Keratinocyte (primary cell): ENCODE measurements at regions not wholly inside any gene's neighbourhood (a gene's known extent, or its start where the extent isn't known, plus 50 kb on each side); places are given as distances from the start of the nearest gene placed in this dataset.

Experiments used
- DNase-seq: peaks from one replicate; pipeline ENCODE4 v3.0.0-alpha.2; 2011; ENCODE audit warnings: low read depth, missing footprints, low spot score
- FAIRE-seq: peaks from 2 replicates; lab custom pipeline; 2011; peaks lifted over from hg19 to GRCh38; lab: Jason Lieb, UNC
- H2AFZ ChIP-seq: 2 replicates; pipeline ENCODE4 v1.6.0; 2012; ENCODE audit warnings: low read length, control low read depth, inconsistent platforms; ENCODE audit not compliant: control insufficient read depth
- H3K27ac ChIP-seq: 2 replicates; pipeline ENCODE4 v1.5.1; 2011; ENCODE audit warnings: low read length; ENCODE audit not compliant: control insufficient read depth, insufficient read depth
- H3K27me3 ChIP-seq: 3 replicates; pipeline ENCODE4 v1.6.0; 2011; ENCODE audit warnings: low read length; ENCODE audit not compliant: control insufficient read depth, insufficient read depth; ENCODE audit errors: extremely low read depth
- H3K36me3 ChIP-seq, 2 experiments: 2 replicates in 1 of 2; 3 replicates in 1 of 2; pipeline ENCODE4 v1.5.1; 2011; ENCODE audit warnings: low read length in 2 of 2, mild to moderate bottlenecking in 1 of 2; ENCODE audit not compliant: control insufficient read depth in 2 of 2, insufficient read depth in 2 of 2; ENCODE audit errors: extremely low read depth in 1 of 2
- H3K4me1 ChIP-seq: 3 replicates; pipeline ENCODE4 v1.5.1; 2011; ENCODE audit warnings: low read length; ENCODE audit not compliant: control insufficient read depth, insufficient read depth; ENCODE audit errors: extremely low read depth
- H3K4me2 ChIP-seq: 3 replicates; pipeline ENCODE4 v1.6.0; 2011; ENCODE audit warnings: low read depth, low read length; ENCODE audit not compliant: control insufficient read depth, insufficient read depth; ENCODE audit errors: extremely low read depth
- H3K4me3 ChIP-seq, 3 experiments: fragments of 200-600 bp in 1 of 3; sonication (generic) in 1 of 3; 2 replicates in 2 of 3; 3 replicates in 1 of 3; pipeline ENCODE4 v1.5.1; 2011 to 2016; ENCODE audit warnings: low read length in 3 of 3, mild to moderate bottlenecking in 3 of 3, control low read depth in 2 of 3, inconsistent platforms in 1 of 3, low read depth in 1 of 3, mixed read lengths in 1 of 3, mixed run types in 1 of 3, moderate library complexity in 1 of 3; ENCODE audit not compliant: control insufficient read depth in 2 of 3, insufficient read depth in 2 of 3; ENCODE audit errors: extremely low read depth in 1 of 3
- H3K79me2 ChIP-seq: 2 replicates; pipeline ENCODE4 v1.6.0; 2012; ENCODE audit warnings: low read length; ENCODE audit not compliant: control insufficient read depth, insufficient read depth
- H3K9ac ChIP-seq: 3 replicates; pipeline ENCODE4 v1.6.0; 2011; ENCODE audit warnings: low read length; ENCODE audit not compliant: control insufficient read depth, insufficient read depth; ENCODE audit errors: extremely low read depth
- H3K9me1 ChIP-seq: 3 replicates; pipeline ENCODE4 v1.6.0; 2011; ENCODE audit warnings: low read length; ENCODE audit not compliant: control insufficient read depth, insufficient read depth; ENCODE audit errors: extremely low read depth
- H3K9me3 ChIP-seq: 2 replicates; pipeline ENCODE4 v1.5.1; 2012; ENCODE audit warnings: low read depth, low read length; ENCODE audit not compliant: control insufficient read depth
- H4K20me1 ChIP-seq: 3 replicates; pipeline ENCODE4 v1.6.0; 2011; ENCODE audit warnings: low read length; ENCODE audit not compliant: control insufficient read depth, insufficient read depth; ENCODE audit errors: extremely low read depth
- EZH2 ChIP-seq: IDR thresholded peaks from one replicate; pipeline ENCODE4 v1.6.1; 2012; ENCODE audit warnings: inconsistent platforms, mild to moderate bottlenecking, low read length, moderate library complexity
- dilution Hi-C: fragments of 300-500 bp; cut with MboI; formaldehyde crosslinking; loops from one replicate; pipeline ENCODE4 v1.7.0; 2020; ENCODE audit warnings: low sequenced_read_pairs; ENCODE audit not compliant: extremely low pct_ligation_motif_present
- TF ChIP-seq, protein P1 (sequence below), 3 experiments: IDR thresholded peaks in 1 of 3; conservative IDR thresholded peaks in 1 of 3; optimal IDR thresholded peaks in 1 of 3; 2 replicates in 2 of 3; 3 replicates in 1 of 3; pipeline versions ENCODE3 to v1.5.1; 2011; ENCODE audit warnings: low read length in 3 of 3, mild to moderate bottlenecking in 3 of 3, moderate library complexity in 2 of 3, control low read depth in 1 of 3, inconsistent platforms in 1 of 3; ENCODE audit not compliant: insufficient read depth in 2 of 3; ENCODE audit errors: extremely low read depth in 1 of 3

DNA sequence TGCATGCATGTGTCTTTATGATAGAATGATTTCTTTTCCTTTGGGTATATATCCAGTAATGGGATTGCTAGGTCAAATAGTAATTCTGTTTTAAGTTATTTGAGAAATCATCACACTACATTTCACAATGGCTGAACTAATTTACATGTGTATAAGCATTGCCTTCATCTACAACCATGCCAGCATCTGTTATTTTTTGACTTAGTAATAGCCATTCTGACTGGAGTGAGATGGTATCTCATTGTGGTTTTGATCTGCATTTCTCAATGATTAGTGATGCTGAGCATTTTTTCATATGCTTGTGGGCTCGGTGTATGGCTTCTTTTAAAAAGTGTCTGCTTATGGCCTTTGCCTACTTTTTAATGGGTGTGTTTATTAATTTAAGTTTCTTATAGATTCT lies 102.3 kb upstream of the CCDC112 start:
- H3K79me2 ChIP-seq, result no peaks in the 10 kb centered on the region
- no peak overlapping the region for H3K4me2 ChIP-seq
- no peaks in the 10 kb centered on the region for H3K9me1 ChIP-seq
- DNase-seq (peak; percentile 23), FAIRE-seq (no peak)
- no peaks in the 10 kb centered on the region for H3K36me3 ChIP-seq
- no peak for TF ChIP-seq EZH2
- TF ChIP-seq, protein P1, sequence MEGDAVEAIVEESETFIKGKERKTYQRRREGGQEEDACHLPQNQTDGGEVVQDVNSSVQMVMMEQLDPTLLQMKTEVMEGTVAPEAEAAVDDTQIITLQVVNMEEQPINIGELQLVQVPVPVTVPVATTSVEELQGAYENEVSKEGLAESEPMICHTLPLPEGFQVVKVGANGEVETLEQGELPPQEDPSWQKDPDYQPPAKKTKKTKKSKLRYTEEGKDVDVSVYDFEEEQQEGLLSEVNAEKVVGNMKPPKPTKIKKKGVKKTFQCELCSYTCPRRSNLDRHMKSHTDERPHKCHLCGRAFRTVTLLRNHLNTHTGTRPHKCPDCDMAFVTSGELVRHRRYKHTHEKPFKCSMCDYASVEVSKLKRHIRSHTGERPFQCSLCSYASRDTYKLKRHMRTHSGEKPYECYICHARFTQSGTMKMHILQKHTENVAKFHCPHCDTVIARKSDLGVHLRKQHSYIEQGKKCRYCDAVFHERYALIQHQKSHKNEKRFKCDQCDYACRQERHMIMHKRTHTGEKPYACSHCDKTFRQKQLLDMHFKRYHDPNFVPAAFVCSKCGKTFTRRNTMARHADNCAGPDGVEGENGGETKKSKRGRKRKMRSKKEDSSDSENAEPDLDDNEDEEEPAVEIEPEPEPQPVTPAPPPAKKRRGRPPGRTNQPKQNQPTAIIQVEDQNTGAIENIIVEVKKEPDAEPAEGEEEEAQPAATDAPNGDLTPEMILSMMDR (optimal IDR thresholded peaks at IDR 0.05 in 1 of 3, IDR thresholded peaks at IDR 0.05 in 1 of 3, conservative IDR thresholded peaks at IDR 0.05 in 1 of 3; ENCODE audit: extremely low read depth in 1 of 3, insufficient read depth in 2 of 3, low read length in 3 of 3), result no peak
- H3K9me3 ChIP-seq, result no peaks in the 10 kb centered on the region
- no peak overlapping the region for H3K9ac ChIP-seq
- no peak overlapping the region for H3K27ac ChIP-seq
- H3K4me1 ChIP-seq, result no peaks in the 10 kb centered on the region
- no peak overlapping the region for H2AFZ ChIP-seq
- no peaks in the 10 kb centered on the region for H4K20me1 ChIP-seq
- H3K27me3 ChIP-seq, result no peaks in the 10 kb centered on the region
- dilution Hi-C loops, result no loop called here
- no peak overlapping the region for H3K4me3 ChIP-seq

DNA sequence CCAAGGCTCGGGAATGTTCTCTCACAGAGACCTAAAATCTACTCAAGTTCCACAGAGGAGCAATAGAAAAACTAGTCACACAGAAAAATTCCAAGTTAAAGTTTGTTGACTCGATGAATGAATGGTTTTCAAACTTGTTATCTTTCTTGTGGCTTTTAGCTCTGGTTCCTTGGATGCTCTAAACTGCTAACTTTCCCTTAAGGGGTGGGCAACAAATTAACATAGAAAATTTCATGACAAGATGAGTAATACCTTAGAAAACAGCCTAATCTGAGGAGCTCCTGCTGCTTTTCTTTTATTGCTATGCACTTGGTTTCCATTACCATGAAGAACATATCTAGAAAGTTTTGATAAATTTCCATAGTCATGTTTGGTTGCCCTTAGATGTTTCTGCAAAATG lies 100.2 kb upstream of the CCDC112 start:
- Histone ChIP-seq H3K4me2 (no peak overlapping the region), H3K36me3 (no peaks in the 10 kb centered on the region), H3K79me2 (no peaks in the 10 kb centered on the region), H3K4me1 (no peaks in the 10 kb centered on the region), H3K9me1 (no peaks in the 10 kb centered on the region), H3K27me3 (no peaks in the 10 kb centered on the region), H3K9me3 (no peaks in the 10 kb centered on the region), H3K9ac (no peak overlapping the region), H3K27ac (no peak overlapping the region), H3K4me3 (no peak overlapping the region), H2AFZ (no peak overlapping the region), H4K20me1 (no peaks in the 10 kb centered on the region)
- no peak for DNase-seq
- dilution Hi-C loops, result no loop called here
- FAIRE-seq, result no peak
- TF ChIP-seq, protein P1 (optimal IDR thresholded peaks at IDR 0.05 in 1 of 3, IDR thresholded peaks at IDR 0.05 in 1 of 3, conservative IDR thresholded peaks at IDR 0.05 in 1 of 3; ENCODE audit: extremely low read depth in 1 of 3, insufficient read depth in 2 of 3, low read length in 3 of 3), result no peak
- no peak for TF ChIP-seq EZH2
